HepG2 (cell line): ENCODE measurements at regions not wholly inside any gene's neighbourhood (a gene's known extent, or its start where the extent isn't known, plus 50 kb on each side); places are given as distances from the start of the nearest gene placed in this dataset.

Experiments used
- ATAC-seq: fragments of 200-7000 bp; cut with Tn5 transposase; 3 replicates; pipeline ENCODE4 v1.9.1; 2020; ENCODE audit warnings: mild to moderate bottlenecking, moderate library complexity
- BruUV-seq: library from RNA; stranded (reverse); fragments of 400-500 nt; replicated peaks from 2 replicates; lab custom pipeline; 2021; lab: Mats Ljungman, UMichigan
- CTCF ChIA-PET: fragments of 300-600 bp; formaldehyde crosslinking; extraction: SDS; loops from one replicate; lab custom pipeline; 2021; ENCODE audit warnings: low total read pairs, inconsistent platforms, low intra/inter-chr PET ratio; lab: Yijun Ruan, JAX
- POLR2A ChIA-PET: fragments of 350-600 bp; sonication (Branson Sonifier 250); formaldehyde crosslinking; loops from one replicate; lab custom pipeline; 2020; ENCODE audit warnings: antibody characterized with exemption, inconsistent platforms; lab: Yijun Ruan, JAX
- DNase-seq: peaks from one replicate; pipeline ENCODE4 v3.0.0-alpha.2; 2015; ENCODE audit warnings: low spot score
- FAIRE-seq: peaks from 3 replicates; lab custom pipeline; 2011; peaks lifted over from hg19 to GRCh38; lab: Jason Lieb, UNC
- H2AFZ ChIP-seq: one replicate; pipeline ENCODE4 v1.6.1; 2011; ENCODE audit warnings: low read length, inconsistent platforms
- H3K27ac ChIP-seq: fragments of 300-600 bp; 3 replicates; pipeline ENCODE4 v1.8.0; 2011; ENCODE audit warnings: mixed run types, mild to moderate bottlenecking, mixed read lengths, low read length, inconsistent platforms; ENCODE audit not compliant: insufficient read depth; ENCODE audit errors: extremely low read length
- H3K27me3 ChIP-seq, 2 experiments: fragments of 200-600 bp in 1 of 2; 2 replicates in 1 of 2; 3 replicates in 1 of 2; pipeline versions ENCODE4 v1.6.0 to v1.8.0; 2011; ENCODE audit warnings: low read length in 2 of 2, mild to moderate bottlenecking in 2 of 2, moderate library complexity in 2 of 2, inconsistent platforms in 1 of 2; ENCODE audit not compliant: insufficient read depth in 2 of 2, control insufficient read depth in 1 of 2
- H3K36me3 ChIP-seq, 2 experiments: fragments of 200-600 bp in 1 of 2; replicated peaks in 1 of 2; 2 replicates in 1 of 2; 3 replicates in 1 of 2; pipeline versions ENCODE4 v1.5.1 to v1.8.0; 2011; ENCODE audit warnings: low read length in 2 of 2, inconsistent platforms in 1 of 2; ENCODE audit not compliant: insufficient read depth in 2 of 2, control insufficient read depth in 1 of 2
- H3K4me1 ChIP-seq: 2 replicates; pipeline ENCODE4 v1.5.1; 2012; ENCODE audit warnings: low read length, inconsistent platforms; ENCODE audit not compliant: insufficient read depth
- H3K4me2 ChIP-seq: 2 replicates; pipeline ENCODE4 v1.6.0; 2011; ENCODE audit warnings: low read depth, low read length, inconsistent platforms
- H3K4me3 ChIP-seq, 3 experiments: fragments of 200-600 bp in 1 of 3; sonication (generic), shearing (Covaris generic) in 1 of 3; replicated peaks in 1 of 3; 2 replicates each; pipeline ENCODE4 v1.5.1; 2011 to 2016; ENCODE audit warnings: low read length in 3 of 3, inconsistent platforms in 2 of 3, low read depth in 2 of 3, mild to moderate bottlenecking in 2 of 3, control low read depth in 1 of 3, mixed read lengths in 1 of 3; ENCODE audit not compliant: insufficient read depth in 1 of 3
- H3K79me2 ChIP-seq: one replicate; pipeline ENCODE4 v1.6.1; 2011; ENCODE audit warnings: low read length, inconsistent platforms; ENCODE audit not compliant: insufficient read depth
- H3K9ac ChIP-seq: 2 replicates; pipeline ENCODE4 v1.6.0; 2011; ENCODE audit warnings: mild to moderate bottlenecking, low read depth, low read length, inconsistent platforms; ENCODE audit not compliant: insufficient read depth
- H3K9me3 ChIP-seq: 2 replicates; pipeline ENCODE4 v1.5.1; 2012; ENCODE audit warnings: mild to moderate bottlenecking, low read length
- H4K20me1 ChIP-seq: 2 replicates; pipeline ENCODE4 v1.6.0; 2011; ENCODE audit warnings: inconsistent platforms, mild to moderate bottlenecking, low read length, moderate library complexity; ENCODE audit not compliant: insufficient read depth
- FIP1L1 ChIP-seq: fragments of 200-400 bp; formaldehyde crosslinking; IDR thresholded peaks from 2 replicates; pipeline ENCODE4 v1.6.1; 2018; ENCODE audit warnings: low read depth, mild to moderate bottlenecking, low read length, moderate library complexity, borderline replicate concordance; ENCODE audit not compliant: insufficient read depth
- GMEB2 ChIP-seq: IDR thresholded peaks from 2 replicates; pipeline ENCODE4 v1.6.1; 2016; ENCODE audit warnings: missing biosample characterization, missing genetic modification reagents, low read depth
- IKZF1 ChIP-seq: fragments of 450-650 bp; IDR thresholded peaks from 2 replicates; pipeline ENCODE4 v1.7.1; 2016
- MTERF4 ChIP-seq: sonication (generic); formaldehyde crosslinking; IDR thresholded peaks from 2 replicates; pipeline ENCODE4 v1.8.0; 2023; ENCODE audit warnings: mild to moderate bottlenecking, missing genetic modification reagents
- MXD1 ChIP-seq: sonication (generic); formaldehyde crosslinking; IDR thresholded peaks from 2 replicates; pipeline ENCODE4 v1.4.0; 2020; ENCODE audit warnings: mild to moderate bottlenecking, missing genetic modification reagents
- NCOA5 ChIP-seq: sonication (generic); formaldehyde crosslinking; IDR thresholded peaks from 2 replicates; pipeline ENCODE4 v1.4.0; 2020; ENCODE audit warnings: missing genetic modification reagents
- PLRG1 ChIP-seq: fragments of 450-650 bp; conservative IDR thresholded peaks from 2 replicates; pipeline ENCODE4 v1.6.1; 2016
- PPARG ChIP-seq: conservative IDR thresholded peaks from 2 replicates; pipeline ENCODE4 v1.6.1; 2016; ENCODE audit warnings: missing biosample characterization, missing genetic modification reagents
- RBM39 ChIP-seq: fragments of 200-400 bp; formaldehyde crosslinking; IDR thresholded peaks from one replicate; pipeline ENCODE4 v1.6.1; 2018; ENCODE audit warnings: antibody characterized with exemption, mild to moderate bottlenecking, low read depth, low read length; ENCODE audit not compliant: poor library complexity, severe bottlenecking
- SMC3 ChIP-seq: IDR thresholded peaks from 2 replicates; pipeline ENCODE4 v1.6.1; 2011; ENCODE audit warnings: low read length, improper control_type of control experiment
- ZBTB33 ChIP-seq: sonication (generic); formaldehyde crosslinking; IDR thresholded peaks from 2 replicates; pipeline ENCODE4 v1.4.0; 2020; ENCODE audit warnings: missing genetic modification reagents
- ZNF530 ChIP-seq: sonication (generic); formaldehyde crosslinking; IDR thresholded peaks from 2 replicates; pipeline ENCODE4 v1.5.0; 2020; ENCODE audit warnings: low read depth, mild to moderate bottlenecking, missing genetic modification reagents
- ZNF562 ChIP-seq: sonication (generic); formaldehyde crosslinking; IDR thresholded peaks from 2 replicates; pipeline ENCODE4 v1.8.0; 2022; ENCODE audit warnings: missing genetic modification reagents, borderline replicate concordance
- ZNF639 ChIP-seq: conservative IDR thresholded peaks from 2 replicates; pipeline ENCODE4 v1.6.1; 2018; ENCODE audit warnings: missing genetic modification reagents
- ZSCAN22 ChIP-seq: sonication (generic); formaldehyde crosslinking; IDR thresholded peaks from 2 replicates; pipeline ENCODE4 v1.4.0; 2020; ENCODE audit warnings: mild to moderate bottlenecking, missing genetic modification reagents
- WGBS: methylation state at CpG from one replicate; pipeline ENCODE4 v1.1.6; 2017; ENCODE audit warnings: low lambda C conversion rate; 5-methylcytosine and 5-hydroxymethylcytosine counted together
- in situ Hi-C: cut with HindIII; loops from 2 replicates; pipeline ENCODE4 v1.10.0; 2017; ENCODE audit warnings: low pct_unique_long_range_greater_than_20kb; ENCODE audit not compliant: extremely low pct_ligation_motif_present
- intact Hi-C: fragments of 100-400 bp; cut with micrococcal nuclease; formaldehyde crosslinking; loops from one replicate; pipeline ENCODE4 v1.10.0; 2022; ENCODE audit not compliant: unreplicated experiment

GRCh38 chr9:73020877-73021276 lies 68.0 kb upstream of the ALDH1A1 start:
- Histone ChIP-seq H3K36me3 (no peaks in the 10 kb centered on the region), H3K27me3 (no peaks in the 10 kb centered on the region), H3K4me3 (no peak overlapping the region), H4K20me1 (no peaks in the 10 kb centered on the region), H3K9ac (no peak overlapping the region), H3K27ac (no peak overlapping the region), H3K4me2 (no peak overlapping the region), H2AFZ (no peak overlapping the region), H3K79me2 (no peaks in the 10 kb centered on the region), H3K9me3 (peaks cover 12% of the 10 kb centered on the region), H3K4me1 (peaks cover 16% of the 10 kb centered on the region)
- intact Hi-C loops (loop anchor here (5.0 kb wide), 2 partner anchors 61 to 164 kb away; no protein-coding TSS in a partner anchor), in situ Hi-C loops (loop anchor here (10.0 kb wide), 1 partner anchor 166 kb away; no protein-coding TSS in a partner anchor)
- FAIRE-seq (no peak), ATAC-seq (no peak), DNase-seq (no peak)
- ChIA-PET CTCF (no interaction called here), POLR2A (no interaction called here)
- WGBS: 94% methylated on average over 3 of the region's 3 CpGs
- no TSS peak for BruUV-seq
- no peak for TF ChIP-seq PLRG1
- TF ChIP-seq GMEB2 (CRISPR knock-in tag): no peak
- no peak for TF ChIP-seq ZBTB33 (CRISPR knock-in tag)
- TF ChIP-seq SMC3: no peak
- TF ChIP-seq PPARG (CRISPR knock-in tag): no peak
- TF ChIP-seq MTERF4 (CRISPR knock-in tag): no peak
- TF ChIP-seq IKZF1: no peak
- no peak for TF ChIP-seq ZSCAN22
- no peak for TF ChIP-seq MXD1
- no peak for TF ChIP-seq ZNF530
- no peak for TF ChIP-seq FIP1L1
- TF ChIP-seq ZNF562: no peak
- no peak for TF ChIP-seq RBM39
- TF ChIP-seq NCOA5 (CRISPR knock-in tag): no peak
- no peak for TF ChIP-seq ZNF639 (CRISPR knock-in tag)
